NCI-H1105 treated with DMSO at 0.1 percent for 48 hours (cell line): ENCODE measurements at regions not wholly inside any gene's neighbourhood (a gene's known extent, or its start where the extent isn't known, plus 50 kb on each side); places are given as distances from the start of the nearest gene placed in this dataset.

Experiments
- DNase-seq: peaks from one replicate; lab custom pipeline; 2025; lab: John Stamatoyannopoulos, UW

- DNase-seq, result no peak
Observed at GRCh38 chrX:103158317-103158621, 56.6 kb upstream of the BEX4 start.

DNA sequence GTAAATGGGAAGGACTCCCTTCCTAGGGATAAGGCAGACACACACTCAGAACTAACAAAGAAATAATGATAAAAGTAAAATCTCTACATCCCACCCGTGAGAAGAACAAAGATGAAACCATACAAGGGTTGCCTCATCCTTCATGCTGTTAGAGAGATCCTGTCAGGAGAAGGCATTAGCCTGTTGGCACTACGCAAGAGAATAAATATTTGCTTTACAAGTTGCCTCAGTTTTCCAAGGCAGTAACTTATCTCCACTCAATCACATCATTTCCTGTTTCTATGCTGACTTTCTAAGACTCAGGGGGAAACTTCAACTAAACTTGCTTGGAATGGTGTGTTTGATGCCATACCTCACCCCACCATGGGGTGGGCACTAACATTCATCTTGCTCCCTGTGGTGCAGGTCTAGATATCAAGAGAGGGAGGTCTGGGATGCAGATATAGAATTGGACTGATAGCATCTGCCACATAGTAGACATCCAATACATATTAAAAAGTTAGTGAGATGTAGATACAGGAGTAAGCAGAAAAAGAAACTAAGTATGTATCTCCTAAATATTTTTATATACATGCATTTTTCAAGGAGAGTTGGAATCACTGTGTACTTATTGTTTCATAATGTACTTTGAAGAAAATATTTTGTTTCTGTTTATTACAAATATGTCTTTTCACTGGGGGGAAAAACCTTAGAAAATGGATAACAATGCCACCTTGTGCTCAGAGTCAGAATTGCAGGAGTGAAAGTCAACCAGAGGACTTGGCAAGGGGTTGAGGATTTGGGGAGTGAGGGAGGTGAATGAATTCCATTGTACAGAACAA lies 57.2 kb upstream of the BEX4 start:
- peak; percentile 16 for DNase-seq

DNA sequence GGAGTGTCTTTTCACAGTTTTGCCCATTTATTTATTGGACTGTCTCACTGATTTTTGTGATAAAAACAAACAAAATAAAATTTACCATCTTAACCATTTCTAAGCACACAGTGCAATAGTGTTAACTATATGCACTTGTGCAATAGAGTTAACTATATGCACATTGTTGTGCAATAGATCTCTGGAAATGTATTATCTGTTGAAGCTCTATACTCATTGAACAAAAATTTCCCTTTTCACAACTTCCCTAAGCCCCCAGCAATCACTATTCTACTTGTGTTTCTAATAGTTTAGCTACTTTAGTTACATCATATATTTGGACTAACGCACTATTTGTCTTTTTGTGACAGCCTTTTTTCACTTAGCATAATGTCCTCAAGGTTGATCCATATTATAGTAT lies 59.7 kb upstream of the BEX4 start:
- DNase-seq, result no peak

- DNase-seq, result no peak
Observed at GRCh38 chrX:103153661-103154060, 60.7 kb upstream of the NXF3 start.

GRCh38 chrX:103151799-103152198 lies 58.9 kb upstream of the NXF3 start:
- no peak for DNase-seq

- no peak for DNase-seq
Observed at GRCh38 chrX:103149652-103150051, 56.7 kb upstream of the NXF3 start.

GRCh38 chrX:103148075-103148474 lies 55.1 kb upstream of the NXF3 start:
- DNase-seq, result no peak
